SKM-1 treated with dmso at 0.1 percent for 144 hours (cell line): ENCODE measurements at regions not wholly inside any gene's neighbourhood (a gene's known extent, or its start where the extent isn't known, plus 50 kb on each side); places are given as distances from the start of the nearest gene placed in this dataset.
"Not testable (repeated sequence)": the region's sequence is repeated elsewhere in the genome, so short reads cannot be mapped to it uniquely, and the experiment has no call there.

Experiments
- DNase-seq: peaks from one replicate; lab custom pipeline; 2025; ENCODE audit not compliant: unreplicated experiment; lab: John Stamatoyannopoulos, UW

DNA sequence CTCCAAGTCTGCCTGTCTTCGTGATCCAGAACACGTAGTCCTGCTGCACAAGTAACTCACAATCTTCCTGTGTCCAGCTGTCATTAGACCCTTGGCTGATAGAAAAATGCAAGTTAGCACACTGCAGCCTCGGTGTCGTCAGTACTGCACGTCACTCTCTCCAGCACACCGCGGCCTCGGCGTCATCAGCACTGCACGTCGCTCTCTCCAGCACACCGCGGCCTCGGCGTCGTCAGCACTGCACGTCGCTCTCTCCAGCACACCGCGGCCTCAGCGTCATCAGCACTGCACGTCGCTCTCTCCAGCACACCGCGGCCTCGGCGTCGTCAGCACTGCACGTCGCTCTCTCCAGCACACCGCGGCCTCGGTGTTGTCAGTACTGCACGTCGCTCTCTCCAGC lies 160.0 kb downstream of the FOXL1 start:
- not testable (repeated sequence) for DNase-seq

DNA sequence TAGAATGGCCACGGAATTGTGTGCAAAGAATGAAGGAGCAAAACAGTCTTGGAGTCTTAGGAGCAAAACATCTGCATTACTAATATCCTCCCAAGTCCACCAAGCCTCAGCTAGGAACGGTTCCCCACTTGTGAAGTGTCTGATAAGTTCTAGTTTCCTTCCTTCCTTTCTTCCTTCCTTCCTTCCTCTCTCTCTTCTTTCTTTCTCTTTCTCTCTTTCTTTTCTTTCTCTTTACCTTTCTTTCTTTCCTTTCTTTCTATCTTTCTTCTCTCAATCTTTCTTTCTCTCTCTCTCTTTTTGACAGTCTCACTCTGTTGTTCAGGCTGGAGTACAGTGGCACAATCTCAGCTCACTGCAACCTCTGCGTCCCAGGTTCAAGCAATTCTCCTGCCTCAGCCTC lies 160.8 kb downstream of the FOXL1 start:
- DNase-seq, result no peak

DNA sequence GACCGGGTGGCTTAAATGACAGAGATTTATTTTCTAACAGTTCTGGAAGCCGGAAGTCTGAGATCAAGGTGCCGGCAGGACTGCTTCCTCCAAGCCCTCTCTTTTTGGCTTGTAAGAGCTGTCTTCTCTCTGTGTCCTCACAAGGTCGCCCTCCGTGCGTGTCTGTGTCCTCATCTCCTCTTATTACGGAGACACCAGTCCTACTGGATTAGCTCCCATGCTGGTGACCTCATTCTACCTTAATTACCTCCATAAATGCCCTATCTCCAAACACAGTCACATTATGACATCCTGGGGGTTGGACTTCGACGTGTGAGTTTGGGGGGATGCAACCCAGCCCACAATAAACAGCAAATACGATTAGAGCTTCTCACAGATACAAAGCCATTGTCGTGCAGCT lies 161.5 kb downstream of the FOXL1 start:
- no peak for DNase-seq

DNA sequence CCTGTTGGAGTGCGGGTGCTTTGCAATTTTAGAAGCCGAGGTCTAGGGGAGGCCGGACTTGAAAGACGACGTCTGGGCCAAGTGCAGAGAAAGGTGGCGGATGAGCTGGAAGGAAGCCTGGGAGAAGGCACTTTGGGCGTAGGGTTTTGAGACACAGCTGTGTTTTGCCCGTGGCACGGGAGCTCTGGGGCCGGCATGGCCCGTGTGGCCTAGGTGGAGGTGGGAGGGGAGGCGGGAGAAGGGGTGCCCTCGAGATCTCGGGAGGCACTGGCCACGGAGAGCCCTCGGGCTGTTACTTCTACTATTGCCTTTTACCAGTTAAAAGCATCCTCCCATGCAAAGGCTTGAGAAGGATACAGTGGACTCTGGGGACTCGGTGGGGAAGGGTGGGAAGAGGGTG lies 161.9 kb downstream of the FOXL1 start:
- no peak for DNase-seq

DNA sequence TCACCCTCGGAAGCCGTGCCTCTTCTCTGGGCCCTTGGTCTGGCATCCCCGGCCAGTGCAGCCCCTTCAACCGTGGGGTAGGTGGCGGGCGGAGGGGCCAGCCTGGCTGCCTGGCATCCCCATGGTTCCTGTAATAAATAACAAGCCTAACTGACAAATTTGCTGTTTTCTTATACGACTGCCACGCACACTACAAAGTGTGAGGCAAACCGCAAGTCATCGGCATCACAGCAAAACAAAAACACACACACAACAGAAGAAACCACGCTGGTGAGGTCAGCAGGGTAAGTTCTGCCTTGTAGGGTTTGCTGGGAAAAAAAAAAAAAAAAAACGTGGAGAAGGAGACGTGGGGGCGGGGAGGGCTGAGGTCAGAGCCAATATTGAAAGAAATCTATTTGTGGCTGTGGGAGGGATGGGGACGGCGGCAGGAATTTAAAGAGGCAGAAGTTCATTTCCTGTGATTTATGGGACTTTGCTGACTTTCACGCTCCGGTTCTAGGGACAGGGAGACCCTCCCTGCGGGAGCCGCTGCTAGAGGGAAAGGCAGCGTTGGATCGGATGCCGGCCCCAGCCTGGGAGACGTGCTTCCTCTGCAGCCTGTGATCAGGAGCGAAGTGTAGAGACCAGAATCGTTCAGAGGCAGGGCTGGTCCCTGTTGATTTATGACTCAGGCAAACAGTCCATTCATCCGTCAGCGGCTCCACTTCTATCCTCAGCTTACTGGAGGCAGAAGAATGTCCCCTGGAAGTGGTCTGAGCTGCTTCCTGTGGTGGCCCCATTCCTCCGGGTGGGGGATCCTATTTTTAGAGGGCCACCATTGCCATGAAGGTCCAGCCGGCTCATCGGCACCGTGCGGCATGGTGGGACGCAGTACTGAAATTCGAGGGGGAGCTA lies 162.8 kb downstream of the FOXL1 start:
- no peak for DNase-seq

DNA sequence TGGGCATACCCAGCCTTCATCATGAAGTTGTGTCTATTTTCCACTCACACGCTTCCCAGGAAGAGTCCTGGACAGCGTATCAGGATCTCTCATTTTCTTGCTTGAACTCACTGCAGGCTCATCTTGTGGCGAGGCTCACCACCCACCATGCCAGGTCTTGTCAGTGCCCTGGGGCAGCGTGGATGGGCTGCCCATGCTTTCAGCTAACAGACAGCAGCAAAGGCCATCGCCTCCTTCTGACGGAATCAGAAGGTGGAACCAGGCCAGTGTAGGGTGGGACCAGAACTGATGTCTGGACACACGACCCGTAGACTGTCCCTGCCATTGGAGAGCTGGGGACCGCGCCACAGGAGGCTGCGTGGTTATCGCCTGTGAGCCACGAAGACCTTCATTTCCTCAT lies 169.4 kb downstream of the FOXL1 start:
- no peak for DNase-seq

DNA sequence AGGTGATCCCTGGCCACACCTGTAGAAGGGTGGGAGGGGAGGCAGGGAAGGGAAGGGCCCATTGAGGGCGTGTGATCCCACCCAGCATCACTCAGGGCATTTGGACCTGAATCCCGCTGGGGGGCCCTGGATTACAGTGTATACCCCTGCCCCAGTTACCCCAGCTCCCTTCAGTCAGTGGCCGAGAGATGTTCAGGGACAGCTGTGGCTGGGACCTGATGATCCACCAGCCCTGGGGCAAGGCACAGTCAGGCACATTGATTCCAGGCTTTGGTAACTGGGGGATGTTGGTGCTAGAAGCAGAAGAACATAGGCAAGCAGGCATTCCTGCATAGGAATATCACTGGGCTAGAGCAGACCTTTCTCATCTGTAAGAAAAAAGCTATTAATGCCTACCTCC lies 170.3 kb downstream of the FOXL1 start:
- DNase-seq, result no peak

DNA sequence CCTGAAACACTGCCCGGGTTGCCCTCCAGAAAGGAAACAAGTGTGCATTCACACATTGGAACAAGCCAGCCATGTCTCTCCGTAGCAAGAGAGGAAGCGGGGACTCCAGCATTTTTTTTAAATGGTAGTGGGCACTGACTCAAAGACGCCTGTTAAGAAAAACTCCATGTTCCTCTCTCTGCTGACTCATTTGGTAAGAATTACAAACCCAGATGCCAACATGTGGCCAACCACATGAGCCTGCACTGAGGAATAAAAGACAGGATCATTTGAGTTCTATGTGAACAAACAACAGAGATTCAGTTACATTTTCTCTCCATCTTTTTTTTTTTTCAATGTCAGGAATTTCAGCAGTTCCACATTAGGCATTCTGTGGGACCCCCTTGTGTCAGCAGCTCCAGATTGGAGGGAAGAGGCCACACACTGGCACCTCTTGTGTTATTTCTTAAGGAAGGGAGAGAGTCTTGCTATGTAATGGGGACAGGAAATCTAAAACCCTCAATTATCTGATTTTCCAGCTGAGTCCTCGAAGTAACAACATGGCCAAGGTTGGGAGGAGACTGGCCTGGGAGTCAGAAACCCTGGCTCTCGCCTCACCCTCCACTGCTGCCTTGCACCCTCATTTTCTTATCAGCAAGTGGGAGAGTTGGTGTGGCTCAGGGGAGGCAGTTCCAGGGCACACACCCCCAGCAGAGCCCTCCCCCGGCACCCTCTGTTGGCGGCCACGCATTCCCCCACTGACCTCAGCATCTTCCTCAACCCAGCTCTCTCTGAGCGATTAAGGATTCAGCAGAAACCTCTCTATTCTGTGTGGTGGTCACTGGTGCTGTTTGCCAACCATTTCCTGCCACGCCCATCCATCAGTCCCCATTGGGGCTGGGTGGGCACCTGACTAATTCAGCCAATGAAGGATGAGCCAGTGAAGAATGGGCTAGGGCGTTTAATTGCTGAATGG lies 173.0 kb downstream of the FOXL1 start:
- no peak for DNase-seq

DNA sequence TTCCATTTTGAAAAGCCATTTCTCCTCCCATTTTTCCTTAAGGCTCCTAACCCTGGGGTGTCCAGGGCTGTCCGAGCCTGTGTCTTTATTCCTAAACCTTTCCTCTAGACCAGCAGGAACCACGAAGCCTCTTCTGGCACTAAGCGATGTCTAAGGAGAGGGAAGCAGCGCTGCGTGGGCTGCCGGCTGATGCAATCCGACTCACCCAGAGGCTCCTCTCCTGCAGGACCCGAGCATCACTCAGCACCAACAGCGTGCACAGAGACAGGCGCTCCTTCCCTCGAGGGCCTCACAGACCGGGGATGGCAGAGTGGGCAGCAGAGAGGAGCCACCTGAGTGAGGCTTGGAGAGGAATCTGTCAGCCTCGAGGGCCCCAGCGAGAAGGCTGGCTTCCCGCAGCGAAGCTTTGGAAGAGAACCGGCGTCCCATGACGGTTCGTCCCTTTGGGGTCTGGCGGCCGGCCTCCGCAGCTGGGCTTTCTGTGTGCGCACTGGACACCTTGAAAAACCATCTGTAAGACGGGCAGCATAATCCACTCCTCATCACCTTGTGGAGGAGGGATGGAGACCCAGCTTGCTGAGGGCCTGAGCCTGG lies 174.3 kb downstream of the FOXL1 start:
- no peak for DNase-seq

DNA sequence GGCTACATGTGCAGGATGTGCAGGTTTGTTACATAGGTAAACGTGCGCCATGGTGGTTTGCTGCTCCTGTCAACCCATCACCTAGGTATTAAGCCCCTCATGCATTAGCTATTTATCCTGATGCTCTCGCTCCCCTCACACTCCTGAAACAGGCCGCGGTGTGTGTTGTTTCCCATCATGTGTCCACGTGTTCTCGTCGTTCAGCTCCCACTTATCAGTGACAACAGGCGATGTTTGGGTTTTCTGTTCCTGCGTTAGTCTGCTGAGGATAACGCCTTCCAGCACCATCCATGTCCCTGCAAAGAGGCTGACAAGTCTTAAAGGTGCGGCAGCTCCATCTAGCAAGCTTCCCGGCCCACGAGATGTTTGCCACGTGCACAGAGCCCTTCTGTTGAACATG lies 175.1 kb downstream of the FOXL1 start:
- DNase-seq, result no peak

DNA sequence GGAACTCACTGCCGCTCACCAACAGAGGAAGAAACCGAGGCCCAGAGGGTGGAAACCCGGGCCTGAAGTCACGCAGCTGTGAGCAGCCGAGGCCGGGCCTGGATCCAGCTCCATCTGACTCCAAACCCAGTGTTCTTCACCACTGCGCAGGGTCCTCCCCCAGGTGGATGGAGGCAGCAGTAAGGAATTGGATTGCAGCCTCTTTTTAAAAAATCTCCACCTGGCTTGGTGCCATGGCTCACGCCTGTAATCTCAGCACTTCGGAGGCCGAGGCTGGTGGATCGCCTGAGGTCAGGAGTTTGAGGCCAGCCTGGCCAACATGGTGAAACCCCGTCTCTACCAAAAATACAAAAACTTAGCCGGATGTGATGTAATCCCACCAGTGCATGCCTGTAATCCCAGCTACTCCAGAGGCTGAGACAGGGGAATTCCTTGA lies 177.2 kb downstream of the FOXL1 start:
- DNase-seq, result no peak

DNA sequence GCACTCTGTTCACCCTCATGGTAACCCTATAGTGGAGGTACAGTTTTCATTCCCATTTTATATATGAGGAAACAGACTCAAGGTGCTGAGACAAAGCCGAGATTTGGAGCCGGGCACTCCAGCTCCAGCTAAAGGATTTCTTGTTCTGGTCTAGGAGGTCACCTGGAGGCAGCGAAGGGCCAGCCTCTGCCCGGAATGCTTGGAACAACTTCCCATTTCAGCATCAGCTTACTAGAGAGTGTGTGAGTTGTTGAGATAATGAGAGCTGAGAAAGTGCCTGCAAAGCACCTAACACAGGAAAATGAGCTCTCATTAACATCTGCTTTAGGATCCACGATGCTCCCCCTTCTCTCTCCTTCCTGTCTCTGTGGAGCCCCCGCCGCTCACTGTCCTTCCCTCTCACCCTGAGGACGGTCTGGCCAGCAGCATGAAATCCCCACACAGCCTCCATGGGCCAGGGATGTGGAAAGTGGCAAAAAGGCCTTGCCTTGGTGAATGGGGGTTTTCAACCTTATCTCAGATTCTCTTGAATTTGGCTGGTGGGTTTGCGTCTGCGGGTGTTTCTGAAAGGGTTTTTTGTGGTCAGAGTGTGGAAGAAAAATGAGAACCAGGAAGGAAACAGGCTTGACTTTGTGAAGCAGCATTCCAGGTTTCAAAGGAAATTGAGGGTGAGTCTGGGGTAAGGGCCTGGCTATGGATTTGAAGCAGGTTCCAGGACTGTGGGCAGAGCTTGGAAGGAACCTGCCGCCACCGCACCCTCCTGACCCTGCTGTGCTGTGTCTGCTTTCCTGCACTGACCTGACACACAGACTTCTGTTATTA lies 178.7 kb downstream of the FOXL1 start:
- DNase-seq, result no peak

DNA sequence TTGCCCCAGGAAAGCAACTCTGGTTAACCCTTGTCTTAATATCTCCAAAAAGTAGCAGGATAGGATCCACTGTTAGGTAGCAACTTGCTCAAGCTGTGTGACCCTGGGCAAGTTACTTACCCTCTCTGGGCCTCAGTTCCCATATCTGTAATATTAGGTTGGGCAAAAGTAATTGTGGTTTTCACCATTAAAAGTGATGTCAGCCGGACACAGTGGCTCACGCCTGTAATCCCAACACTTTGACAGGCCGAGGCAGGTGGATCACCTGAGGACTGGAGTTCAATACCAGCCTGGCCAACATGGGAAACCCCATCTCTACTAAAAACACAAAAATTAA lies 179.3 kb downstream of the FOXL1 start:
- no peak for DNase-seq

DNA sequence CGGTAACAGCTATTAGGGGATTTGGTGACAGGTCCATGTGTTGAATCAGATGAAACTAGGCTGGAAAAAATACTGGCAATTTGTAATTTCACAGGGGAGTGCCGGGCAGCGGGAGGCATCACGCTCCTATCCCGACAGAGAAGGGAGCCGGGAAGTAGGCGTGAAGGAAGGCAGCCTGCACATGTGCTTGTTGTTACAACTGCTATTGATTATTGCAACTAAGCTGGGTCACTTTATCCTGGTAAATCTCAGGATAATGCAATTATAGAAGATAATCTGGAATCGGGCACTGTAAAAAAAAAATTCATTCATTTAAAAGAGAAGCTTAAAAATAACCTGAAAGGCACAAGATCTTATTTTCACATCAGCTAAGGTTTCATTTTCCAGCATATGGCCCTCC lies 180.6 kb downstream of the FOXL1 start:
- no peak for DNase-seq

DNA sequence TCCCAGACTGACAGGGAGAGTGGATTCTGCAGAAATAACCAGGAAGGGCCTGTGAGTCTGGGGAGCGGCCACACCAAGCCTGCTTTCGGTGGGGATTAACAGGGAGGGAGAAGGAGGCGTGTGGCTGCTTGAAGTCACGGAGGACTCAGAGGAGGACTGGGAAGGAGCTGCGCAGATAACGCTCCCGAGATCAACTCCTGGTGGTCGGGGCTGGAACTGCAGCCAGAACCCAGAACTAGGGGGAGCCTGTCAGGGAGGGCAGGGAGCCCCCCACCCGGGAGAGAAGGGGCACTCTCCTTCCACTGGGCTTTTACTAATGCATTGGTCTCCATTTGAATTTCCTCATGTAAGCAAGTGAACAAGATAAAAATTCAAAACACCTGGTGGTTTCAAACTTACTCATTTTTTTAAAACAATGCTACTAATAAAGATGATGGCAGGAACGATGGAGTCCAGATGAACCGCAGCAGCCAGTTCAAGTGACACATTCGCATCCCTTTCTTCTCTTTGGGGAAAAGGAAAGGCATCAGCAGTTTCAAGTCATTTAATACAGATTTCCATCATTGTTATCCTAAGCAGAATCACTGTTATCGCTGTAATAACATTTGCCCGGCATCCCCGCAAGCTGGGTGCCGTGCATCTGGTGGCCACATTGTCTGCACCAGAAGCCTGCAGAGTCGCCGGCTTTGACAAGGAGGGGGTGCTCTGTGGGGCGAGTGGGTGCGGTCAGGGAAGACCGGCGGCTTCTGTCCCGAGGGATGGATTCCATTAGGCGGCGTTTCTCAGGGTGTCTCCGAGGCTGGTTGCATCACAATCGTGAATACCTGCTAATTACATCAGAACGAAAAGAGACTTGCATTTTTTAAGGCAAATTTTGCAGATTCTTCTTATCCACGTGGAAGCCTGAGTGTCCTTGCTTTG lies 183.0 kb downstream of the FOXL1 start:
- no peak for DNase-seq

DNA sequence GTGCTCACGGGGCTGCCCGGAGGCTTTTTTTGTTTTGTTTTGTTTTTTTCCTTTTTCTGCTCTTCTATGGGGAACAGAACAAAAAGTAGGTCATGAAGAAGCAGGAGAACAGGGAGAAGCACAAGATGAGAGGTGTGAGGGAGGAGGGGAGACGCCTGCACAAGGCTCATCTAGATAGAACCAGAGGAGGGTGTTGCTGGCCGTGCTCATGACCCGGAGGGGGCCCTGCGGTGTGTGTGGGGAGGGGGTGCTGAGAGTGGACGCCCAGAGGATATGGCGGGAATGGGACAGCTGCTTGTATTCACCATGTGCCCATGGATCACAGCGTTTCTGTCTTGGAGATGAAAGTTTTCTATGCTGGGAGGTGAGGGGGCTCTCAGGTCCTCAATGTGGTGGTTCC lies 183.7 kb downstream of the FOXL1 start:
- DNase-seq, result no peak

DNA sequence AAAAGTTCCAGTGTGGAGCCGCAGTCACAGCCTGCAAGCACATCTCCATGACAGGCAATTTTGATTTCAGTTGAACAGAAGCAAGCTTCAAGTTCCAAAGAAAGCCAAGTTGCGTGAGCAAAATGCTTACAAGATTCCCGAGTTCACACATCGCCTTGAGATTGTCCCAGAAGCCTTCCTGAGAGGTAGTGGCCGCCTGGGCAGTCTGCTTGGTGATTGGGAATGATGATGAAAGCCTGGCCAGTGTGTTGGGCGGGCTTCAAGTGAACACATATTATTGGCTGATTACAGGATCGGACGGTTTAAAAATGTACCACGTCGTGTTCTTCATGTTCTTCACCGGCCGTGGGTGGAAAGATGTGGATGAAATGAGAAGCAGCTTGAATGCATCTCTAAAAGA lies 185.5 kb downstream of the FOXL1 start:
- no peak for DNase-seq

DNA sequence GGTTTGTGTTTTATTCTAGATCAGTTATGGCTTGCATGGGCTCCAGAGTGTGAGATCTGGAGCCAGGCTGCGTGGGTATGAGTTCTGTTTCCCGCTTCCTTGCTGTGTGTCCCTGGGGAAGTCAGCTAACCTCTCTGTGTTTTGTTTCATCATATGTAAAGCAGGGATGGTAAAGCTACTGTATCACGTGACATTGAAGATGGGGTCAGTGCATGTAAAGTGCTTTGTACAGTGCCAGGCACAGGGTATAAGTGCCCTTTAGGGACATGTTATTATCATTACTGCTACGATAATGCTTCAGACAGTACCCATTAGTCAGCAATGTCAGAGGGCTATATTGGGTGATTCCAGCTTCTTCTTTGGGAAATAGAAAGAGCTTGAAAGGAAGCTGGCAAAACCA lies 186.2 kb downstream of the FOXL1 start:
- DNase-seq, result no peak

DNA sequence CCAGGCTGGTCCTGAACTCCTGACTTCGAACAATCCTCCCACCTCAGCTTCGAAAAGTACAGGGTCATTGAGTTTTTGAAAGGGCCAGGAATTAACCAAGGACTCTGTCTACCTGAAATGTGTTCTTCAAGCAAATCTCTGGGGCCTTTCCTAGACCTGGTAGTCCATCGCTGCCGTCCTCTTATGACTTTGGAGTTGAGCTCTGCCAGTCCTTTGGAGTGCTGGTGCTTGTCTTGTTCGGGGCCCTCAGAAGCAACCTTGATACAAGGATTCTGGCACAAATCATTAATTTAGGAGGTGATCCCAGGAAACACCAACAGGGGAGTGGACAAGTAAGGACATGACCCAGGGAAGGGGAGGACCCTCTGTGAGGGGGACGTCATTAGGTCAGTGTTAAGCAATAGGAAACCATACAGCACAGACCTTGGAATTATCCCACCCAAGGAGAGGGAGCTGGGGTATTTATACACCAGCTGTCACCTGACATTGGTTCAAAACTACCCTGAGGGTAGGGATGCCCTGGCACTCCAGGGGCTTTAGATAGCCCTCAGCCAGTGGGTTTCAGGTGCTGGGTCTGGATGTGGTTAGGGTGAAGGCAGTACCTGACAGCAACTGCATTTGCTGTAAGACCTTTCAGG lies 187.2 kb downstream of the FOXL1 start:
- no peak for DNase-seq
